OCI-LY3 (cell line): ENCODE measurements at regions not wholly inside any gene's neighbourhood (a gene's known extent, or its start where the extent isn't known, plus 50 kb on each side); places are given as distances from the start of the nearest gene placed in this dataset.
"Not testable (repeated sequence)": the region's sequence is repeated elsewhere in the genome, so short reads cannot be mapped to it uniquely, and the experiment has no call there.

Experiments used
- H2AFZ ChIP-seq: fragments of 200-600, 300-600 bp; shearing (Covaris generic); 2 replicates; pipeline ENCODE4 v1.6.0; 2014; ENCODE audit warnings: antibody characterized with exemption, low read depth, low read length
- H3K27ac ChIP-seq: fragments of 200-600, 300-600 bp; sonication (generic); 2 replicates; pipeline ENCODE4 v1.5.1; 2014; ENCODE audit warnings: mild to moderate bottlenecking, low read length, moderate library complexity, mixed read lengths
- H3K27me3 ChIP-seq: fragments of 200-600, 300-600 bp; sonication (generic); 2 replicates; pipeline ENCODE4 v1.6.1; 2014; ENCODE audit warnings: low read depth, low read length, mixed read lengths
- H3K36me3 ChIP-seq: fragments of 200-600, 300-600 bp; sonication (generic); replicated peaks from 2 replicates; pipeline ENCODE3; 2014; ENCODE audit warnings: low read depth, low read length, mixed read lengths
- H3K4me1 ChIP-seq: fragments of 300-600, 200-600 bp; sonication (generic); 2 replicates; pipeline ENCODE4 v1.6.1; 2014; ENCODE audit warnings: low read length, mixed read lengths
- H3K4me2 ChIP-seq: fragments of 200-600, 300-600 bp; sonication (generic); 2 replicates; pipeline ENCODE4 v1.6.1; 2014; ENCODE audit warnings: low read length, mixed read lengths
- H3K4me3 ChIP-seq: fragments of 300-600, 200-600 bp; sonication (generic); 2 replicates; pipeline ENCODE4 v1.5.1; 2014; ENCODE audit warnings: antibody characterized with exemption, mild to moderate bottlenecking, low read length, moderate library complexity
- H3K79me2 ChIP-seq: fragments of 300-600, 200-600 bp; shearing (Covaris generic); 2 replicates; pipeline ENCODE4 v1.6.1; 2014; ENCODE audit warnings: mild to moderate bottlenecking, low read length, mixed read lengths
- H3K9ac ChIP-seq: fragments of 300-600, 200-600 bp; shearing (Covaris generic); 2 replicates; pipeline ENCODE4 v1.6.0; 2014; ENCODE audit warnings: mild to moderate bottlenecking, low read length, moderate library complexity
- H3K9me3 ChIP-seq: fragments of 200-600, 300-600 bp; shearing (Covaris generic); 2 replicates; pipeline ENCODE4 v1.6.1; 2014; ENCODE audit warnings: low read length, mixed read lengths; ENCODE audit not compliant: insufficient read depth
- H4K20me1 ChIP-seq: fragments of 200-600, 300-600 bp; sonication (generic); 2 replicates; pipeline ENCODE4 v1.6.1; 2016; ENCODE audit warnings: low read length, mixed read lengths; ENCODE audit not compliant: insufficient read depth
- CTCF ChIP-seq: fragments of 200-600, 300-600 bp; sonication (generic); IDR thresholded peaks from 2 replicates; pipeline ENCODE4 v1.5.1; 2014; ENCODE audit warnings: antibody characterized with exemption, low read length, low read depth
- EZH2phosphoT487 ChIP-seq: fragments of 200-600 bp; shearing (Covaris generic); IDR thresholded peaks from 2 replicates; pipeline ENCODE4 v1.6.1; 2018; ENCODE audit warnings: antibody characterized with exemption, mixed run types, low read depth

GRCh38 chr4:91846233-91846632 is 457.5 kb upstream of the GRID2 start:
- Histone ChIP-seq H3K9ac (no peak overlapping the region), H3K27ac (no peak overlapping the region), H3K79me2 (no peaks in the 10 kb centered on the region), H3K4me2 (no peak overlapping the region), H3K27me3 (no peaks in the 10 kb centered on the region), H3K36me3 (no peaks in the 10 kb centered on the region), H3K4me3 (no peak overlapping the region), H2AFZ (no peak overlapping the region), H4K20me1 (no peaks in the 10 kb centered on the region), H3K4me1 (no peaks in the 10 kb centered on the region), H3K9me3 (no peaks in the 10 kb centered on the region)
- TF ChIP-seq EZH2phosphoT487 (no peak), CTCF (no peak)

- Histone ChIP-seq H2AFZ (no peak overlapping the region), H3K79me2 (no peaks in the 10 kb centered on the region)
Observed at GRCh38 chr4:91851456-91851855, 452.3 kb upstream of the GRID2 start.

DNA sequence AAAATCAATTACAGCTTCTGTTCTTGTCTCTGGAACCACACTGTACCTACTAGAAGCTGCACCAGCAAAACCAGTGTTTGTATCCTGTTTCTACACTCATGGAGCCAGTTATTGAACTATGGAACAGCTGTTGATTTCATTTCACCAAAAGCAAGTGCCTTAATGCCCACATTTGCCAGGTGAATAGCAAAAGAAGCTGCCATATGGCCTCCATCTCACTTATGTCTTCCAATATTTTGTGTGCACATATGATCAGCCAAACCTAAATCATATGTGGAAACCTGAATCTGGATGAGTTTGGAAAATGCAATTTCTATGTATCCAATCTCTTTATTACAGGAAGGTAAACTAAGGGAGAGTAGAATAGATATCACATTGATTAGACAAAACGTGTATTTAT is 415.8 kb upstream of the GRID2 start:
- no peak overlapping the region for H2AFZ ChIP-seq
- H3K9me3 ChIP-seq: no peaks in the 10 kb centered on the region
- no peak overlapping the region for H3K9ac ChIP-seq

More at GRCh38 chr4:91851456-91851855, 452.3 kb upstream of the GRID2 start:
- no peak overlapping the region for H3K4me2 ChIP-seq
- H3K9ac ChIP-seq: no peak overlapping the region
- H3K4me1 ChIP-seq: no peaks in the 10 kb centered on the region
- H3K27me3 ChIP-seq: no peaks in the 10 kb centered on the region
- H3K27ac ChIP-seq: no peak overlapping the region
- no peaks in the 10 kb centered on the region for H4K20me1 ChIP-seq
- no peaks in the 10 kb centered on the region for H3K36me3 ChIP-seq
- TF ChIP-seq EZH2phosphoT487 (no peak), CTCF (no peak)
- H3K9me3 ChIP-seq: no peaks in the 10 kb centered on the region
- no peak overlapping the region for H3K4me3 ChIP-seq

GRCh38 chr4:91891217-91891616 is 412.5 kb upstream of the GRID2 start:
- H2AFZ ChIP-seq, H4K20me1 ChIP-seq, H3K27me3 ChIP-seq, H3K9me3 ChIP-seq, H3K36me3 ChIP-seq, H3K27ac ChIP-seq, H3K4me3 ChIP-seq, H3K4me2 ChIP-seq, H3K9ac ChIP-seq, H3K79me2 ChIP-seq, H3K4me1 ChIP-seq: not testable (repeated sequence)

More for the DNA sequence above, 415.8 kb upstream of the GRID2 start:
- Histone ChIP-seq H3K36me3 (no peaks in the 10 kb centered on the region), H3K4me1 (peaks cover 8% of the 10 kb centered on the region), H3K27me3 (no peaks in the 10 kb centered on the region), H3K79me2 (no peaks in the 10 kb centered on the region), H3K4me3 (no peak overlapping the region), H3K4me2 (no peak overlapping the region), H4K20me1 (no peaks in the 10 kb centered on the region), H3K27ac (no peak overlapping the region)
- TF ChIP-seq EZH2phosphoT487 (no peak), CTCF (no peak)

- Histone ChIP-seq H3K79me2 (no peaks in the 10 kb centered on the region), H3K36me3 (no peaks in the 10 kb centered on the region), H3K4me2 (no peak overlapping the region), H4K20me1 (no peaks in the 10 kb centered on the region), H3K9me3 (no peaks in the 10 kb centered on the region), H3K27ac (no peak overlapping the region), H2AFZ (no peak overlapping the region), H3K9ac (no peak overlapping the region), H3K4me3 (no peak overlapping the region), H3K27me3 (no peaks in the 10 kb centered on the region), H3K4me1 (peaks cover 8% of the 10 kb centered on the region)
- TF ChIP-seq CTCF (no peak), EZH2phosphoT487 (no peak)
Observed at GRCh38 chr4:91894006-91894405, 409.8 kb upstream of the GRID2 start.
